Keratinocyte (primary cell): ENCODE measurements at regions not wholly inside any gene's neighbourhood (a gene's known extent, or its start where the extent isn't known, plus 50 kb on each side); places are given as distances from the start of the nearest gene placed in this dataset.
A peak's percentile ranks its signal among the peaks of the same experiment; 100 is the strongest.

Source experiments
- DNase-seq: peaks from one replicate; pipeline ENCODE4 v3.0.0-alpha.2; 2011; ENCODE audit warnings: low read depth, missing footprints, low spot score
- FAIRE-seq: peaks from 2 replicates; lab custom pipeline; 2011; peaks lifted over from hg19 to GRCh38; lab: Jason Lieb, UNC
- H2AFZ ChIP-seq: 2 replicates; pipeline ENCODE4 v1.6.0; 2012; ENCODE audit warnings: low read length, control low read depth, inconsistent platforms; ENCODE audit not compliant: control insufficient read depth
- H3K27ac ChIP-seq: 2 replicates; pipeline ENCODE4 v1.5.1; 2011; ENCODE audit warnings: low read length; ENCODE audit not compliant: control insufficient read depth, insufficient read depth
- H3K27me3 ChIP-seq: 3 replicates; pipeline ENCODE4 v1.6.0; 2011; ENCODE audit warnings: low read length; ENCODE audit not compliant: control insufficient read depth, insufficient read depth; ENCODE audit errors: extremely low read depth
- H3K36me3 ChIP-seq, 2 experiments: 2 replicates in 1 of 2; 3 replicates in 1 of 2; pipeline ENCODE4 v1.5.1; 2011; ENCODE audit warnings: low read length in 2 of 2, mild to moderate bottlenecking in 1 of 2; ENCODE audit not compliant: control insufficient read depth in 2 of 2, insufficient read depth in 2 of 2; ENCODE audit errors: extremely low read depth in 1 of 2
- H3K4me1 ChIP-seq: 3 replicates; pipeline ENCODE4 v1.5.1; 2011; ENCODE audit warnings: low read length; ENCODE audit not compliant: control insufficient read depth, insufficient read depth; ENCODE audit errors: extremely low read depth
- H3K4me2 ChIP-seq: 3 replicates; pipeline ENCODE4 v1.6.0; 2011; ENCODE audit warnings: low read depth, low read length; ENCODE audit not compliant: control insufficient read depth, insufficient read depth; ENCODE audit errors: extremely low read depth
- H3K4me3 ChIP-seq, 3 experiments: fragments of 200-600 bp in 1 of 3; sonication (generic) in 1 of 3; 2 replicates in 2 of 3; 3 replicates in 1 of 3; pipeline ENCODE4 v1.5.1; 2011 to 2016; ENCODE audit warnings: low read length in 3 of 3, mild to moderate bottlenecking in 3 of 3, control low read depth in 2 of 3, inconsistent platforms in 1 of 3, low read depth in 1 of 3, mixed read lengths in 1 of 3, mixed run types in 1 of 3, moderate library complexity in 1 of 3; ENCODE audit not compliant: control insufficient read depth in 2 of 3, insufficient read depth in 2 of 3; ENCODE audit errors: extremely low read depth in 1 of 3
- H3K79me2 ChIP-seq: 2 replicates; pipeline ENCODE4 v1.6.0; 2012; ENCODE audit warnings: low read length; ENCODE audit not compliant: control insufficient read depth, insufficient read depth
- H3K9ac ChIP-seq: 3 replicates; pipeline ENCODE4 v1.6.0; 2011; ENCODE audit warnings: low read length; ENCODE audit not compliant: control insufficient read depth, insufficient read depth; ENCODE audit errors: extremely low read depth
- H3K9me1 ChIP-seq: 3 replicates; pipeline ENCODE4 v1.6.0; 2011; ENCODE audit warnings: low read length; ENCODE audit not compliant: control insufficient read depth, insufficient read depth; ENCODE audit errors: extremely low read depth
- H3K9me3 ChIP-seq: 2 replicates; pipeline ENCODE4 v1.5.1; 2012; ENCODE audit warnings: low read depth, low read length; ENCODE audit not compliant: control insufficient read depth
- H4K20me1 ChIP-seq: 3 replicates; pipeline ENCODE4 v1.6.0; 2011; ENCODE audit warnings: low read length; ENCODE audit not compliant: control insufficient read depth, insufficient read depth; ENCODE audit errors: extremely low read depth
- CTCF ChIP-seq, 3 experiments: IDR thresholded peaks in 1 of 3; conservative IDR thresholded peaks in 1 of 3; optimal IDR thresholded peaks in 1 of 3; 2 replicates in 2 of 3; 3 replicates in 1 of 3; pipeline versions ENCODE3 to v1.5.1; 2011; ENCODE audit warnings: low read length in 3 of 3, mild to moderate bottlenecking in 3 of 3, moderate library complexity in 2 of 3, control low read depth in 1 of 3, inconsistent platforms in 1 of 3; ENCODE audit not compliant: insufficient read depth in 2 of 3; ENCODE audit errors: extremely low read depth in 1 of 3
- EZH2 ChIP-seq: IDR thresholded peaks from one replicate; pipeline ENCODE4 v1.6.1; 2012; ENCODE audit warnings: inconsistent platforms, mild to moderate bottlenecking, low read length, moderate library complexity
- dilution Hi-C: fragments of 300-500 bp; cut with MboI; formaldehyde crosslinking; loops from one replicate; pipeline ENCODE4 v1.7.0; 2020; ENCODE audit warnings: low sequenced_read_pairs; ENCODE audit not compliant: extremely low pct_ligation_motif_present

- no peaks in the 10 kb centered on the region for H3K27me3 ChIP-seq
- no peaks in the 10 kb centered on the region for H3K9me1 ChIP-seq
- FAIRE-seq: no peak
- H3K79me2 ChIP-seq: no peaks in the 10 kb centered on the region
- no peaks in the 10 kb centered on the region for H3K9me3 ChIP-seq
- dilution Hi-C loops: no loop called here
- no peak overlapping the region for H3K27ac ChIP-seq
- no peaks in the 10 kb centered on the region for H3K36me3 ChIP-seq
- H3K4me3 ChIP-seq: no peak overlapping the region
- no peak overlapping the region for H3K4me2 ChIP-seq
- no peak overlapping the region for H3K9ac ChIP-seq
- H2AFZ ChIP-seq: no peak overlapping the region
- TF ChIP-seq CTCF (optimal IDR thresholded peaks at IDR 0.05 in 1 of 3, IDR thresholded peaks at IDR 0.05 in 1 of 3, conservative IDR thresholded peaks at IDR 0.05 in 1 of 3; ENCODE audit: extremely low read depth in 1 of 3, insufficient read depth in 2 of 3, low read length in 3 of 3): no peak
- TF ChIP-seq EZH2: no peak
- no peak for DNase-seq
- no peaks in the 10 kb centered on the region for H4K20me1 ChIP-seq
- H3K4me1 ChIP-seq: peaks cover 4% of the 10 kb centered on the region
These were observed 70.5 kb upstream of the FLRT2 start for GRCh38 chr14:85459361-85460000.

GRCh38 chr14:85461432-85462133 lies 68.4 kb upstream of the FLRT2 start:
- FAIRE-seq (no peak), DNase-seq (no peak)
- H3K4me2 ChIP-seq: no peak overlapping the region
- no peak overlapping the region for H3K4me3 ChIP-seq
- H3K9ac ChIP-seq: no peak overlapping the region
- H3K9me1 ChIP-seq: no peaks in the 10 kb centered on the region
- no peaks in the 10 kb centered on the region for H3K27me3 ChIP-seq
- H3K9me3 ChIP-seq: no peaks in the 10 kb centered on the region
- H3K79me2 ChIP-seq: no peaks in the 10 kb centered on the region
- dilution Hi-C loops: no loop called here
- H4K20me1 ChIP-seq: no peaks in the 10 kb centered on the region
- H3K4me1 ChIP-seq: peaks cover 4% of the 10 kb centered on the region
- H2AFZ ChIP-seq: peak overlapping the region; percentile 35
- no peaks in the 10 kb centered on the region for H3K36me3 ChIP-seq
- no peak for TF ChIP-seq EZH2
- no peak for TF ChIP-seq CTCF (optimal IDR thresholded peaks at IDR 0.05 in 1 of 3, IDR thresholded peaks at IDR 0.05 in 1 of 3, conservative IDR thresholded peaks at IDR 0.05 in 1 of 3; ENCODE audit: extremely low read depth in 1 of 3, insufficient read depth in 2 of 3, low read length in 3 of 3)
- H3K27ac ChIP-seq: no peak overlapping the region
